BLaER1 treated with 17β-estradiol and CSF1 and Interleukin-3, amounts not matched to agents 10 nM and 100 nM (cell line): ENCODE measurements at regions not wholly inside any gene's neighbourhood (a gene's known extent, or its start where the extent isn't known, plus 50 kb on each side); places are given as distances from the start of the nearest gene placed in this dataset.

ENCODE experiments used
- H3K27ac ChIP-seq, 11 experiments: shearing (Covaris generic); formaldehyde crosslinking; 2 replicates each; pipeline ENCODE4 v1.8.1; 2022
- H3K27me3 ChIP-seq, 11 experiments: shearing (Covaris generic); formaldehyde crosslinking; 2 replicates each; pipeline ENCODE4 v1.8.1; 2022
- H3K36me3 ChIP-seq, 11 experiments: shearing (Covaris generic); formaldehyde crosslinking; 2 replicates each; pipeline ENCODE4 v1.8.1; 2022
- H3K4me1 ChIP-seq, 10 experiments: shearing (Covaris generic); formaldehyde crosslinking; 2 replicates each; pipeline ENCODE4 v1.8.1; 2022
- H3K4me2 ChIP-seq, 11 experiments: shearing (Covaris generic); formaldehyde crosslinking; 2 replicates each; pipeline ENCODE4 v1.8.1; 2022
- H3K4me3 ChIP-seq, 10 experiments: shearing (Covaris generic); formaldehyde crosslinking; 2 replicates each; pipeline ENCODE4 v1.8.1; 2022
- H3K9ac ChIP-seq, 11 experiments: shearing (Covaris generic); formaldehyde crosslinking; 2 replicates each; pipeline ENCODE4 v1.8.1; 2022
- H3K9me3 ChIP-seq, 11 experiments: shearing (Covaris generic); formaldehyde crosslinking; replicated peaks in 1 of 11; 2 replicates each; pipeline ENCODE4 v1.8.1; 2022
- H4K20me1 ChIP-seq, 11 experiments: shearing (Covaris generic); formaldehyde crosslinking; 2 replicates each; pipeline ENCODE4 v1.8.1; 2022
- Cebpa-rat ChIP-seq, 11 experiments: shearing (Covaris generic); IDR thresholded peaks; 2 replicates each; pipeline ENCODE4 v1.8.1; 2022

- Histone ChIP-seq H3K4me2 (no peak overlapping the region), H3K9ac (no peak overlapping the region), H3K36me3 (no peaks in the 10 kb centered on the region), H3K27me3 (no peaks in the 10 kb centered on the region), H3K4me1 (peaks cover 0 to 8% (median under 1%) of the 10 kb centered on the region in 10 experiments; a peak in 7 of 20 replicates), H3K4me3 (no peak overlapping the region), H3K27ac (no peak overlapping the region), H4K20me1 (no peaks in the 10 kb centered on the region), H3K9me3 (no peaks in the 10 kb centered on the region)
- TF ChIP-seq Cebpa-rat (IDR thresholded peaks at IDR 0.05), result no peak
Observed at GRCh38 chr12:108035372-108035771, 93.7 kb upstream of the WSCD2 start.

- Histone ChIP-seq H3K36me3 (no peaks in the 10 kb centered on the region), H4K20me1 (no peaks in the 10 kb centered on the region), H3K4me2 (no peak overlapping the region), H3K4me3 (no peak overlapping the region), H3K27me3 (no peaks in the 10 kb centered on the region), H3K9ac (no peak overlapping the region), H3K9me3 (no peaks in the 10 kb centered on the region), H3K4me1 (peaks cover 0 to 32% (median 12%) of the 10 kb centered on the region in 10 experiments; a peak in 14 of 20 replicates), H3K27ac (no peak overlapping the region)
- TF ChIP-seq Cebpa-rat (IDR thresholded peaks at IDR 0.05), result no peak
Observed at GRCh38 chr12:108037960-108038359, 91.1 kb upstream of the WSCD2 start.

- no peak for TF ChIP-seq Cebpa-rat (IDR thresholded peaks at IDR 0.05)
- Histone ChIP-seq H4K20me1 (no peaks in the 10 kb centered on the region), H3K9me3 (no peaks in the 10 kb centered on the region)
Observed at GRCh38 chr12:108039794-108040193, 89.3 kb upstream of the WSCD2 start.

GRCh38 chr12:108040947-108041346 lies 88.1 kb upstream of the WSCD2 start:
- H3K4me2 ChIP-seq, result peak overlapping the region in 8 of 11 experiments; percentile 20 to 75 (median 36); a peak in 12 of 22 replicates
- H3K9ac ChIP-seq, result peak overlapping the region in 1 of 11 experiments; percentile 8; a peak in 1 of 22 replicates
- peaks cover 4 to 35% (median 15%) of the 10 kb centered on the region in 10 experiments for H3K4me1 ChIP-seq

More at GRCh38 chr12:108039794-108040193, 89.3 kb upstream of the WSCD2 start:
- Histone ChIP-seq H3K4me2 (no peak overlapping the region), H3K4me1 (peaks cover 0 to 26% (median 10%) of the 10 kb centered on the region in 10 experiments; a peak in 14 of 20 replicates), H3K36me3 (no peaks in the 10 kb centered on the region), H3K27me3 (no peaks in the 10 kb centered on the region), H3K4me3 (no peak overlapping the region), H3K9ac (no peak overlapping the region), H3K27ac (no peak overlapping the region)

GRCh38 chr12:108043286-108043685 lies 85.8 kb upstream of the WSCD2 start:
- H3K4me2 ChIP-seq, result no peak overlapping the region
- no peaks in the 10 kb centered on the region for H4K20me1 ChIP-seq
- peaks cover 0 to 17% (median 0%) of the 10 kb centered on the region in 11 experiments; a peak in 5 of 22 replicates for H3K27me3 ChIP-seq
- no peak for TF ChIP-seq Cebpa-rat (IDR thresholded peaks at IDR 0.05)
- H3K9ac ChIP-seq, result no peak overlapping the region
- no peaks in the 10 kb centered on the region for H3K36me3 ChIP-seq
- peaks cover 26 to 58% (median 39%) of the 10 kb centered on the region in 10 experiments for H3K4me1 ChIP-seq
- no peak overlapping the region for H3K4me3 ChIP-seq
- no peak overlapping the region for H3K27ac ChIP-seq
- no peaks in the 10 kb centered on the region for H3K9me3 ChIP-seq

More at GRCh38 chr12:108040947-108041346, 88.1 kb upstream of the WSCD2 start:
- Histone ChIP-seq H3K4me3 (no peak overlapping the region), H3K36me3 (no peaks in the 10 kb centered on the region), H3K27me3 (peaks cover 0 to 9% (median 0%) of the 10 kb centered on the region in 11 experiments; a peak in 3 of 22 replicates), H4K20me1 (no peaks in the 10 kb centered on the region), H3K9me3 (no peaks in the 10 kb centered on the region), H3K27ac (peak overlapping the region in 2 of 11 experiments; percentile 49 to 61; a peak in 4 of 22 replicates)
- TF ChIP-seq Cebpa-rat (IDR thresholded peaks at IDR 0.05), result no peak

GRCh38 chr12:108043750-108044533 lies 85.1 kb upstream of the WSCD2 start:
- Histone ChIP-seq H3K4me2 (no peak overlapping the region), H3K9ac (no peak overlapping the region), H3K27ac (no peak overlapping the region), H3K36me3 (no peaks in the 10 kb centered on the region), H3K9me3 (no peaks in the 10 kb centered on the region), H4K20me1 (no peaks in the 10 kb centered on the region), H3K4me3 (no peak overlapping the region), H3K4me1 (peaks cover 26 to 64% (median 41%) of the 10 kb centered on the region in 10 experiments), H3K27me3 (peaks cover 0 to 18% (median 0%) of the 10 kb centered on the region in 11 experiments; a peak in 5 of 22 replicates)
- TF ChIP-seq Cebpa-rat (IDR thresholded peaks at IDR 0.05), result no peak

- H4K20me1 ChIP-seq, result no peaks in the 10 kb centered on the region
- H3K27me3 ChIP-seq, result peaks cover 0 to 23% (median 0%) of the 10 kb centered on the region in 11 experiments; a peak in 5 of 22 replicates
- no peak for TF ChIP-seq Cebpa-rat (IDR thresholded peaks at IDR 0.05)
- H3K4me2 ChIP-seq, result peak overlapping the region; percentile 88 to 98 (median 91)
- no peaks in the 10 kb centered on the region for H3K9me3 ChIP-seq
- H3K36me3 ChIP-seq, result no peaks in the 10 kb centered on the region
- H3K9ac ChIP-seq, result peak overlapping the region in 10 of 11 experiments; percentile 26 to 75 (median 68); a peak in 12 of 22 replicates
- H3K4me3 ChIP-seq, result peak overlapping the region in 1 of 10 experiments; percentile 14; a peak in 1 of 20 replicates
- H3K27ac ChIP-seq, result peak overlapping the region in 10 of 11 experiments; percentile 60 to 87 (median 77); a peak in 20 of 22 replicates
- peaks cover 26 to 54% (median 38%) of the 10 kb centered on the region in 10 experiments for H3K4me1 ChIP-seq
Observed at GRCh38 chr12:108046135-108046534, 83.0 kb upstream of the WSCD2 start.

- no peak for TF ChIP-seq Cebpa-rat (IDR thresholded peaks at IDR 0.05)
- Histone ChIP-seq H3K36me3 (no peaks in the 10 kb centered on the region), H3K27me3 (peaks cover 0 to 27% (median 0%) of the 10 kb centered on the region in 11 experiments; a peak in 5 of 22 replicates), H3K27ac (peak overlapping the region; percentile 57 to 87 (median 76); a peak in 21 of 22 replicates), H3K4me3 (peak overlapping the region in 7 of 10 experiments; percentile 14 to 33 (median 28); a peak in 8 of 20 replicates), H4K20me1 (no peaks in the 10 kb centered on the region), H3K4me1 (peaks cover 26 to 49% (median 33%) of the 10 kb centered on the region in 10 experiments), H3K4me2 (peak overlapping the region; percentile 88 to 98 (median 91)), H3K9ac (peak overlapping the region; percentile 26 to 75 (median 65); a peak in 21 of 22 replicates), H3K9me3 (no peaks in the 10 kb centered on the region)
Observed at GRCh38 chr12:108046650-108047049, 82.4 kb upstream of the WSCD2 start.

- Histone ChIP-seq H3K9ac (peak overlapping the region; percentile 26 to 75 (median 65); a peak in 21 of 22 replicates), H4K20me1 (no peaks in the 10 kb centered on the region), H3K4me3 (peak overlapping the region in 7 of 10 experiments; percentile 14 to 33 (median 28); a peak in 7 of 20 replicates), H3K4me2 (peak overlapping the region; percentile 88 to 98 (median 91)), H3K27ac (peak overlapping the region; percentile 57 to 87 (median 76); a peak in 21 of 22 replicates), H3K36me3 (no peaks in the 10 kb centered on the region), H3K4me1 (peaks cover 26 to 44% (median 31%) of the 10 kb centered on the region in 10 experiments), H3K9me3 (no peaks in the 10 kb centered on the region), H3K27me3 (peaks cover 0 to 27% (median 0%) of the 10 kb centered on the region in 11 experiments; a peak in 5 of 22 replicates)
- TF ChIP-seq Cebpa-rat (IDR thresholded peaks at IDR 0.05), result peak in 8 of 11 experiments; percentile 36 to 84 (median 70); a peak in 14 of 22 replicates
Observed at GRCh38 chr12:108047071-108047550, 82.0 kb upstream of the WSCD2 start.
